Right lobe of liver (tissue), 6 donors: ENCODE measurements at regions not wholly inside any gene's neighbourhood (a gene's known extent, or its start where the extent isn't known, plus 50 kb on each side); places are given as distances from the start of the nearest gene placed in this dataset.

ENCODE experiments used
- ATAC-seq, 4 donors: fragments of 200-7000 bp; cut with Tn5 transposase; one replicate each; pipeline ENCODE4 v1.9.1; 2020; ENCODE audit warnings: mild to moderate bottlenecking in 4 of 4, moderate library complexity in 4 of 4
- DNase-seq, 3 donors: peaks; one replicate each; pipeline ENCODE4 v3.0.0-alpha.2; 2020
- H3K27ac ChIP-seq, 3 donors: fragments of 200-600 bp; one replicate each; pipeline ENCODE4 v1.8.0; 2022
- H3K27me3 ChIP-seq, 2 donors: fragments of 200-600 bp; one replicate each; pipeline ENCODE4 v1.8.0; 2022
- H3K36me3 ChIP-seq, 4 donors: fragments of 200-600 bp; sonication (generic) in 1 of 4; one replicate each; pipeline versions ENCODE4 v1.5.1 to v1.8.0; 2017 to 2022; ENCODE audit warnings: control low read depth in 1 of 4
- H3K4me1 ChIP-seq, 4 donors: fragments of 200-600 bp; sonication (generic) in 1 of 4; one replicate each; pipeline versions ENCODE4 v1.5.1 to v1.8.0; 2017 to 2022; ENCODE audit warnings: control low read depth in 1 of 4
- H3K4me3 ChIP-seq, 3 donors: fragments of 200-600 bp; one replicate each; pipeline ENCODE4 v1.8.0; 2022
- H3K9me3 ChIP-seq, 4 donors: fragments of 200-600 bp; sonication (generic) in 1 of 4; one replicate each; pipeline versions ENCODE4 v1.5.1 to v1.8.0; 2017 to 2022; ENCODE audit warnings: control low read depth in 1 of 4
- POLR2A ChIP-seq: fragments of 450-650 bp; IDR thresholded peaks from one replicate; pipeline ENCODE4 v1.6.1; 2017; ENCODE audit warnings: antibody characterized with exemption, mild to moderate bottlenecking
- WGBS: methylation state at CpG from one replicate; pipeline ENCODE4 v1.1.6; 2018; ENCODE audit warnings: low coverage, low lambda C conversion rate; ENCODE audit not compliant: insufficient coverage; ENCODE audit errors: missing lambda C conversion rate; 5-methylcytosine and 5-hydroxymethylcytosine counted together
- intact Hi-C, 2 donors: fragments of 100-400 bp; cut with DNase I; formaldehyde crosslinking; loops; one replicate each; pipeline versions ENCODE4 v1.11.2 to v1.14.1; 2022
- TF ChIP-seq, protein P1 (sequence below), 4 donors: fragments of 200-600 bp in 3 of 4; fragments of 450-650 bp in 1 of 4; IDR thresholded peaks; one replicate each; pipeline versions ENCODE4 v1.5.1 to v1.8.0; 2016 to 2022; ENCODE audit warnings: antibody characterized with exemption in 4 of 4, mild to moderate bottlenecking in 2 of 4
- donor health status: DM: no; HTN: yes; CAD: no.
- donor health status: DM: no; HTN: no; CAD: no.
- donor health status: DM: no; HTN: no; CAD: no.
- donor health status: DM: no; HTN: yes; CAD: no.
- donor health status: DM: no; HTN: yes; CAD: no.

DNA sequence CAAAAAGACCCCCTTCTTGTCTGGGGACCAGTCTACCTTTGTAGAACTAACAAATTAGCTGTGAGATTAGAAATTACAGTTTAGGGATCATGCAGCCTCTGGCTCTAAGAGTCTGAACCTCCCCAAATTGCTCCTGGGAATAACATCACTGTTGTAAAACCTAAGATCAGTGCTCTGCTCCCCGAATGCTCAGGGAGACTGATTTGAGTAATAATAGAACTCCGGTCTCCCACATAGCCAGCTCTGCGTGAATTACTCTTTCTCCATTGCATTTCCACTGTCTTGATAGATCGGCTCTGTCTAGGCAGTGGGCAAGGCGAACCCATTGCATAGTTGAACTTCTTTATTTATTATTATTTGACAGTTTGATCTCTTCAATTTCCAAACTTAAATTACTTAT is 160.8 kb upstream of the VCX3A start:
- DNase-seq (no peak), ATAC-seq (no peak)
- Histone ChIP-seq H3K4me1 (no peaks in the 10 kb centered on the region), H3K4me3 (no peak overlapping the region), H3K27ac (no peak overlapping the region), H3K9me3 (no peaks in the 10 kb centered on the region), H3K27me3 (no peaks in the 10 kb centered on the region), H3K36me3 (no peaks in the 10 kb centered on the region)
- 93% methylated on average over 4 of the region's 5 CpGs for WGBS
- intact Hi-C loops: no loop called here
- no peak for TF ChIP-seq POLR2A
- TF ChIP-seq, protein P1, sequence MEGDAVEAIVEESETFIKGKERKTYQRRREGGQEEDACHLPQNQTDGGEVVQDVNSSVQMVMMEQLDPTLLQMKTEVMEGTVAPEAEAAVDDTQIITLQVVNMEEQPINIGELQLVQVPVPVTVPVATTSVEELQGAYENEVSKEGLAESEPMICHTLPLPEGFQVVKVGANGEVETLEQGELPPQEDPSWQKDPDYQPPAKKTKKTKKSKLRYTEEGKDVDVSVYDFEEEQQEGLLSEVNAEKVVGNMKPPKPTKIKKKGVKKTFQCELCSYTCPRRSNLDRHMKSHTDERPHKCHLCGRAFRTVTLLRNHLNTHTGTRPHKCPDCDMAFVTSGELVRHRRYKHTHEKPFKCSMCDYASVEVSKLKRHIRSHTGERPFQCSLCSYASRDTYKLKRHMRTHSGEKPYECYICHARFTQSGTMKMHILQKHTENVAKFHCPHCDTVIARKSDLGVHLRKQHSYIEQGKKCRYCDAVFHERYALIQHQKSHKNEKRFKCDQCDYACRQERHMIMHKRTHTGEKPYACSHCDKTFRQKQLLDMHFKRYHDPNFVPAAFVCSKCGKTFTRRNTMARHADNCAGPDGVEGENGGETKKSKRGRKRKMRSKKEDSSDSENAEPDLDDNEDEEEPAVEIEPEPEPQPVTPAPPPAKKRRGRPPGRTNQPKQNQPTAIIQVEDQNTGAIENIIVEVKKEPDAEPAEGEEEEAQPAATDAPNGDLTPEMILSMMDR (IDR thresholded peaks at IDR 0.05): no peak

DNA sequence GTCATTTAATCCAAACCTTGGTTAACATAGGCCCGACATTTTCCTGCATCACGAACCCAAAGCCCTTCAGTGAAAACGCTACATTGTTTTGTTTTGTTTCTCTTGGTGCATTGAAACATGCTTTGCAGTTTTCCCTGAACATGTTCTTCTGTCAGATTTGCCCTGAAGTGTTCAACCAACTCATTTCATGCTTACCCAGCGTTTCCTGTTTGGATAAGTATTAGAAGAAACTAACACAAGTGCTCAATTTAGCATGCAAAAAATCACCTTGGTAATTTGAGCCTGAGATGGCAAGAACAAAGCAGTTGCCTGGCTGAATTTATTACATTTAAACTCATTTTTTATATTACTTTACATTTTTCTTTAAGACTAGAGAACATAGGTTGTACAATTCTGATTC is 160.1 kb upstream of the VCX3A start:
- Histone ChIP-seq H3K4me1 (no peaks in the 10 kb centered on the region), H3K4me3 (no peak overlapping the region), H3K27ac (no peak overlapping the region), H3K36me3 (no peaks in the 10 kb centered on the region), H3K9me3 (no peaks in the 10 kb centered on the region), H3K27me3 (no peaks in the 10 kb centered on the region)
- ATAC-seq (no peak), DNase-seq (no peak)
- WGBS: 63% methylated on average over 4 of the region's 4 CpGs
- TF ChIP-seq, protein P1 (IDR thresholded peaks at IDR 0.05): no peak
- TF ChIP-seq POLR2A: no peak
- intact Hi-C loops: no loop called here

DNA sequence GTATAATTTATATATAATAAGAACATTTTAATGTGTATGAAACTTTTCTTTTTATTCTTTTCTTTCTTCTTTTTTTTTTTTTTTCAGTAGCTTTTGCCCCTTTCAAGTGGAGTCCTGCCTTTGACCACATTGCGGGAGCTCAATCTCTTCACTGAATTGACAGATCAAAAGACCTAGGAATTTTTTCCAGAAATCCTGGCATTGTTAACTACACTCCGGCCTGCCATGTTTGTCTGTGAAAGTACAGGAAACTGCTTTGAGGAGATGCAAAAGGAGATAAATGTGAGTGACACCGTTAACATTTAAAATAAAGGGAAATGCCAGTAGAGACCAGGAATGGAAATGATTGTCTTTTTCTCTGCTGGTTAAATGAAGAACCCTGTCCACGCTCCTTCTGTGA is 159.3 kb upstream of the VCX3A start:
- no peaks in the 10 kb centered on the region for H3K4me1 ChIP-seq
- DNase-seq (no peak), ATAC-seq (no peak)
- WGBS: 67% methylated on average over 4 of the region's 4 CpGs
- no peaks in the 10 kb centered on the region for H3K36me3 ChIP-seq
- TF ChIP-seq, protein P1 (IDR thresholded peaks at IDR 0.05): no peak
- no peak for TF ChIP-seq POLR2A
- no peaks in the 10 kb centered on the region for H3K27me3 ChIP-seq
- no peak overlapping the region for H3K27ac ChIP-seq
- no peaks in the 10 kb centered on the region for H3K9me3 ChIP-seq
- intact Hi-C loops: no loop called here
- no peak overlapping the region for H3K4me3 ChIP-seq

DNA sequence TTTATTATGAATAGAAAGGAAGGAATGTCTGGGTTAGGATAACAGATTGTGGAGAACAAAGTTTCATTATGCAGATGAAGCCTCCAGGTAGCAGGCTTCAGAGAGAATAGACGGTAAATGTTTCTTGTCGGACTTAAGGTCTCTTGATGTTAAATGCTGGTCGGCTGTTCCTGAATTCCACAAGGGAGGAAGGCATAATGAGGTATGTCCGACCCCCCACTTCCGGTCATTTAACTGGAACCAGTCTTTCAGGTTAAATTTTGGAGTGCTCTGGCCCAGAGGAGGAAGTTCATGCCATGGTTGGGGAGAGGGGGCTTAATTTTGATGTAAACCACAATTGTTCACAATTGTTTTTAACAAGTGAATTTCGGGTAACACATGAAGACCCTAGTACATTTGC is 158.1 kb upstream of the VCX3A start:
- 33% methylated on average over 4 of the region's 6 CpGs for WGBS

More for the DNA sequence above, 158.1 kb upstream of the VCX3A start:
- no peak overlapping the region for H3K27ac ChIP-seq
- intact Hi-C loops: no loop called here
- DNase-seq: no peak
- H3K9me3 ChIP-seq: no peaks in the 10 kb centered on the region
- no peaks in the 10 kb centered on the region for H3K27me3 ChIP-seq
- TF ChIP-seq, protein P1 (IDR thresholded peaks at IDR 0.05): no peak
- TF ChIP-seq POLR2A: no peak
- no peaks in the 10 kb centered on the region for H3K36me3 ChIP-seq
- H3K4me1 ChIP-seq: no peaks in the 10 kb centered on the region
- ATAC-seq: no peak
- no peak overlapping the region for H3K4me3 ChIP-seq
